Activated CD8-positive, alpha-beta T cell treated with anti-CD3 and anti-CD28 coated beads for 36 hours (primary cell): ENCODE measurements at regions not wholly inside any gene's neighbourhood (a gene's known extent, or its start where the extent isn't known, plus 50 kb on each side); places are given as distances from the start of the nearest gene placed in this dataset.
A peak's percentile ranks its signal among the peaks of the same experiment; 100 is the strongest.

ENCODE experiments used
- ATAC-seq: fragments of 200-7000 bp; cut with Tn5 transposase; one replicate; pipeline ENCODE4 v1.10.0; 2021; ENCODE audit warnings: mild to moderate bottlenecking, moderate library complexity
- CTCF ChIA-PET: fragments of 350-600 bp; sonication (Branson Sonifier 250); formaldehyde crosslinking; loops from one replicate; lab custom pipeline; 2021; ENCODE audit warnings: antibody characterized with exemption; lab: Charles Lee
- POLR2A ChIA-PET: fragments of 350-600 bp; sonication (Branson Sonifier 250); formaldehyde crosslinking; loops from one replicate; lab custom pipeline; 2021; ENCODE audit warnings: antibody characterized with exemption; lab: Charles Lee
- DNase-seq: peaks from one replicate; pipeline ENCODE4 v3.0.0-alpha.2; 2020
- H3K27ac Mint-ChIP-seq: one replicate; pipeline ENCODE4 v1.8.0; 2021; ENCODE audit warnings: mild to moderate bottlenecking, mixed read lengths
- H3K27me3 Mint-ChIP-seq: one replicate; pipeline ENCODE4 v1.8.0; 2021; ENCODE audit warnings: mixed read lengths
- H3K36me3 Mint-ChIP-seq: one replicate; pipeline ENCODE4 v1.8.0; 2021; ENCODE audit warnings: low read depth, mixed read lengths
- H3K4me1 Mint-ChIP-seq: one replicate; pipeline ENCODE4 v1.8.0; 2021; ENCODE audit warnings: low read depth, mixed read lengths
- H3K4me3 Mint-ChIP-seq: one replicate; pipeline ENCODE4 v1.8.0; 2021; ENCODE audit warnings: mild to moderate bottlenecking, moderate library complexity, mixed read lengths
- H3K9me3 Mint-ChIP-seq: one replicate; pipeline ENCODE4 v1.8.0; 2021; ENCODE audit warnings: mixed read lengths
- intact Hi-C: fragments of 100-400 bp; cut with micrococcal nuclease; formaldehyde crosslinking; loops from one replicate; pipeline ENCODE4 v1.10.0; 2022
- TF ChIP-seq, protein P1 (sequence below): fragments of 200-600 bp; IDR thresholded peaks from one replicate; pipeline ENCODE4 v1.8.0; 2022; ENCODE audit warnings: antibody characterized with exemption, mild to moderate bottlenecking

GRCh38 chr20:40942775-40943174, 85.8 kb upstream of the TOP1 start:
- intact Hi-C loops, result no loop called here
- ATAC-seq, result no peak
- no peak overlapping the region for H3K27ac Mint-ChIP-seq
- H3K27me3 Mint-ChIP-seq, result no peaks in the 10 kb centered on the region
- TF ChIP-seq, protein P1, sequence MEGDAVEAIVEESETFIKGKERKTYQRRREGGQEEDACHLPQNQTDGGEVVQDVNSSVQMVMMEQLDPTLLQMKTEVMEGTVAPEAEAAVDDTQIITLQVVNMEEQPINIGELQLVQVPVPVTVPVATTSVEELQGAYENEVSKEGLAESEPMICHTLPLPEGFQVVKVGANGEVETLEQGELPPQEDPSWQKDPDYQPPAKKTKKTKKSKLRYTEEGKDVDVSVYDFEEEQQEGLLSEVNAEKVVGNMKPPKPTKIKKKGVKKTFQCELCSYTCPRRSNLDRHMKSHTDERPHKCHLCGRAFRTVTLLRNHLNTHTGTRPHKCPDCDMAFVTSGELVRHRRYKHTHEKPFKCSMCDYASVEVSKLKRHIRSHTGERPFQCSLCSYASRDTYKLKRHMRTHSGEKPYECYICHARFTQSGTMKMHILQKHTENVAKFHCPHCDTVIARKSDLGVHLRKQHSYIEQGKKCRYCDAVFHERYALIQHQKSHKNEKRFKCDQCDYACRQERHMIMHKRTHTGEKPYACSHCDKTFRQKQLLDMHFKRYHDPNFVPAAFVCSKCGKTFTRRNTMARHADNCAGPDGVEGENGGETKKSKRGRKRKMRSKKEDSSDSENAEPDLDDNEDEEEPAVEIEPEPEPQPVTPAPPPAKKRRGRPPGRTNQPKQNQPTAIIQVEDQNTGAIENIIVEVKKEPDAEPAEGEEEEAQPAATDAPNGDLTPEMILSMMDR, result no peak
- H3K4me1 Mint-ChIP-seq, result no peaks in the 10 kb centered on the region
- DNase-seq, result no peak
- POLR2A ChIA-PET, result no interaction called here
- H3K4me3 Mint-ChIP-seq, result no peak overlapping the region
- CTCF ChIA-PET, result interaction anchor here (1.0 to 2.5 kb wide), 3 partner anchors 11 to 201 kb away, joined by 3 to 12 read pairs (median 7); no protein-coding TSS in a partner anchor
- no peaks in the 10 kb centered on the region for H3K9me3 Mint-ChIP-seq
- H3K36me3 Mint-ChIP-seq, result no peaks in the 10 kb centered on the region

GRCh38 chr20:40943591-40943990, 85.0 kb upstream of the TOP1 start:
- no peak overlapping the region for H3K4me3 Mint-ChIP-seq
- no peak for ATAC-seq
- H3K27ac Mint-ChIP-seq, result no peak overlapping the region
- H3K4me1 Mint-ChIP-seq, result no peaks in the 10 kb centered on the region
- no peaks in the 10 kb centered on the region for H3K27me3 Mint-ChIP-seq
- intact Hi-C loops, result no loop called here
- no peak for DNase-seq
- H3K9me3 Mint-ChIP-seq, result no peaks in the 10 kb centered on the region
- no peaks in the 10 kb centered on the region for H3K36me3 Mint-ChIP-seq
- POLR2A ChIA-PET, result no interaction called here
- TF ChIP-seq, protein P1, result no peak
- CTCF ChIA-PET, result interaction anchor here (1.2 to 2.5 kb wide), 4 partner anchors 10 to 202 kb away, joined by 3 to 12 read pairs (median 5); no protein-coding TSS in a partner anchor

GRCh38 chr20:40945189-40945588, 83.4 kb upstream of the TOP1 start:
- TF ChIP-seq, protein P1, result no peak
- CTCF ChIA-PET, result interaction anchor here (0.6 to 1.3 kb wide), 2 partner anchors 18 to 204 kb away, joined by 3 read pairs; no protein-coding TSS in a partner anchor
- POLR2A ChIA-PET, result interaction anchor here (0.6 kb wide), 1 partner anchor 28 kb away, joined by 3 read pairs; no protein-coding TSS in a partner anchor
- no peak overlapping the region for H3K27ac Mint-ChIP-seq
- no peak overlapping the region for H3K4me3 Mint-ChIP-seq
- no peaks in the 10 kb centered on the region for H3K4me1 Mint-ChIP-seq
- H3K27me3 Mint-ChIP-seq, result no peaks in the 10 kb centered on the region
- DNase-seq, result no peak
- intact Hi-C loops, result no loop called here
- no peaks in the 10 kb centered on the region for H3K9me3 Mint-ChIP-seq
- ATAC-seq, result no peak
- H3K36me3 Mint-ChIP-seq, result no peaks in the 10 kb centered on the region

DNA sequence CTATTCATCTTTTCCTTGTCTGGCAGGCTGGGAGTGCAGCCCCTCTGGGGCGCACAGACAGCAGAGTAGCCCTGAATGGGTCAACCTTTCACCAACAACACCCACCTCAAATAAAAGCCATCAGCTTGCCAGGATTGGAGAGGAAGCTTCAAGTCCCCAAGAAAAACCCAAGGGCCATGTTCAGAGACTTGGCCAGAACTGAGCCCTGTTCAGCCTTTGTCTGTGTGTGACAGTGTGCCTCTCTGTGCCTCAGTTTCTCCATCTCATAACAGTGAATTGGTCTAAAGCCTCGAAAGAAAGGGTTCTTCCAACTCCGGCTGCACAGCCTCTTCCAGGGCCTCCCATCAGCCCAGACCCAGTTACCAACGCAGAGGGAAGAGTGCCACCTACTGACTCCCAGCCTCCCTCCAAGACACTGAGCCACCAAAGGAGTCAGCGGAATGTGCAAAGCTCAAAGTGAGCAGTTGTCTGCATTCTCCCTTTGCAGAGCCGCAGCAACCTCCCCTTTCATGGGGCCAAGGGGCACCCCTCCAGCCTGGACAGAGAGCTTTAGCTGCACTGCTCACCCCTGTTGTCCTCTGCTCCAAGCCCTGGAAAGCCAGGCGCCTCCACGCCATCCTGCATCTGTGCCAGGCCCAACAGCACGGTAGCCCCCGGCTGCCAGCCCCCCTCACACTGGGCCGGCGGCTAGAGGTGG, 82.7 kb upstream of the TOP1 start:
- H3K4me3 Mint-ChIP-seq, result no peak overlapping the region
- no peaks in the 10 kb centered on the region for H3K27me3 Mint-ChIP-seq
- no peak for ATAC-seq
- DNase-seq, result peak; percentile 28
- no peaks in the 10 kb centered on the region for H3K9me3 Mint-ChIP-seq
- CTCF ChIA-PET, result interaction anchor here (1.3 to 2.3 kb wide), 2 partner anchors 17 to 204 kb away, joined by 3 to 8 read pairs; no protein-coding TSS in a partner anchor
- TF ChIP-seq, protein P1, result no peak
- no peaks in the 10 kb centered on the region for H3K36me3 Mint-ChIP-seq
- POLR2A ChIA-PET, result interaction anchor here (0.6 kb wide), 1 partner anchor 27 kb away, joined by 3 read pairs; no protein-coding TSS in a partner anchor
- intact Hi-C loops, result no loop called here
- H3K4me1 Mint-ChIP-seq, result no peaks in the 10 kb centered on the region
- no peak overlapping the region for H3K27ac Mint-ChIP-seq

DNA sequence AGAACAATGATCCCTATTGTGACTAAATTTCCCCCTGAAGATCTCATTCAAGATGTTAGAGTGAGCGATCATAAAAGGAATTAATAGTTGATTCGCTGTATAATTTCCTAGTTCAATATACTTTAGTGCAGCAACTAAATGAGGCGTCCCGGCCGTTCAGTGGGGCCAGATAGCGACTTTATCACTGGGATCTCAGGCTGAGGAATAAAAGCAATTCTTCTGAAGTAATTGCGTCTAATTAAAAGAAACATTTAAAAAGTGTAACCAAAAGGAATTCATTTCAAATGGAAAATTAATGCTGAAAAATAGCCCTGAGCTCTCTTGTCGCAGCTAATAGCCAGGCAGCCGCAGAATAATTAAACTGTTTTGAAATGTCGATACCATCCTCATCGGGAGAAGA, 82.2 kb upstream of the TOP1 start:
- Mint-ChIP-seq H3K4me3 (no peak overlapping the region), H3K27me3 (no peaks in the 10 kb centered on the region), H3K9me3 (no peaks in the 10 kb centered on the region), H3K4me1 (no peaks in the 10 kb centered on the region), H3K27ac (no peak overlapping the region), H3K36me3 (no peaks in the 10 kb centered on the region)
- ChIA-PET CTCF (interaction anchor here (2.3 kb wide), 1 partner anchor 17 kb away, joined by 8 read pairs; no protein-coding TSS in a partner anchor), POLR2A (no interaction called here)
- DNase-seq, result no peak
- intact Hi-C loops, result no loop called here
- no peak for ATAC-seq
- TF ChIP-seq, protein P1, result no peak
